AG09309 (cell line): ENCODE measurements at regions not wholly inside any gene's neighbourhood (a gene's known extent, or its start where the extent isn't known, plus 50 kb on each side); places are given as distances from the start of the nearest gene placed in this dataset.

ENCODE experiments used
- DNase-seq: peaks from one replicate; pipeline ENCODE4 v3.0.0-alpha.2; 2010; ENCODE audit warnings: low read depth
- H3K4me3 ChIP-seq: 2 replicates; pipeline ENCODE4 v1.5.1; 2011; ENCODE audit warnings: mild to moderate bottlenecking, low read depth, low read length, moderate library complexity; ENCODE audit not compliant: control insufficient read depth
- CTCF ChIP-seq: IDR thresholded peaks from 2 replicates; pipeline ENCODE4 v1.5.1; 2011; ENCODE audit warnings: mild to moderate bottlenecking, low read depth, low read length, inconsistent platforms; ENCODE audit not compliant: insufficient read depth, control insufficient read depth; ENCODE audit errors: missing control alignments

GRCh38 chr10:57303566-57303965 lies 942.5 kb upstream of the ZWINT start:
- TF ChIP-seq CTCF: no peak
- no peak for DNase-seq
- H3K4me3 ChIP-seq: no peak overlapping the region

- DNase-seq: no peak
- no peak for TF ChIP-seq CTCF
- no peak overlapping the region for H3K4me3 ChIP-seq
Measured at GRCh38 chr10:57300718-57301117, 939.7 kb upstream of the ZWINT start.

GRCh38 chr10:57294698-57295097 lies 933.6 kb upstream of the ZWINT start:
- H3K4me3 ChIP-seq: no peak overlapping the region
- TF ChIP-seq CTCF: no peak
- no peak for DNase-seq

GRCh38 chr10:57288754-57289153 lies 927.7 kb upstream of the ZWINT start:
- no peak for DNase-seq
- TF ChIP-seq CTCF: no peak
- H3K4me3 ChIP-seq: no peak overlapping the region

GRCh38 chr10:57262892-57263291 lies 901.8 kb upstream of the ZWINT start:
- DNase-seq: no peak
- H3K4me3 ChIP-seq: no peak overlapping the region
- no peak for TF ChIP-seq CTCF

- no peak overlapping the region for H3K4me3 ChIP-seq
- DNase-seq: no peak
- no peak for TF ChIP-seq CTCF
Measured at GRCh38 chr10:57260175-57260574, 899.1 kb upstream of the ZWINT start.
